NK-92 (cell line): ENCODE measurements at regions not wholly inside any gene's neighbourhood (a gene's known extent, or its start where the extent isn't known, plus 50 kb on each side); places are given as distances from the start of the nearest gene placed in this dataset.
"Not testable (repeated sequence)": the region's sequence is repeated elsewhere in the genome, so short reads cannot be mapped to it uniquely, and the experiment has no call there.

Source experiments
- DNase-seq: peaks from one replicate; lab custom pipeline; 2025; ENCODE audit not compliant: unreplicated experiment; lab: John Stamatoyannopoulos, UW

- DNase-seq, result no peak
Observed at GRCh38 chr2:192484903-192485302, 290.2 kb upstream of the TMEFF2 start.

GRCh38 chr2:192480984-192481383, 286.3 kb upstream of the TMEFF2 start:
- DNase-seq, result no peak

GRCh38 chr2:192473331-192473730, 278.6 kb upstream of the TMEFF2 start:
- no peak for DNase-seq

GRCh38 chr2:192471982-192472381, 277.2 kb upstream of the TMEFF2 start:
- DNase-seq, result no peak

- DNase-seq, result no peak
Observed at GRCh38 chr2:192469612-192470011, 274.9 kb upstream of the TMEFF2 start.

DNA sequence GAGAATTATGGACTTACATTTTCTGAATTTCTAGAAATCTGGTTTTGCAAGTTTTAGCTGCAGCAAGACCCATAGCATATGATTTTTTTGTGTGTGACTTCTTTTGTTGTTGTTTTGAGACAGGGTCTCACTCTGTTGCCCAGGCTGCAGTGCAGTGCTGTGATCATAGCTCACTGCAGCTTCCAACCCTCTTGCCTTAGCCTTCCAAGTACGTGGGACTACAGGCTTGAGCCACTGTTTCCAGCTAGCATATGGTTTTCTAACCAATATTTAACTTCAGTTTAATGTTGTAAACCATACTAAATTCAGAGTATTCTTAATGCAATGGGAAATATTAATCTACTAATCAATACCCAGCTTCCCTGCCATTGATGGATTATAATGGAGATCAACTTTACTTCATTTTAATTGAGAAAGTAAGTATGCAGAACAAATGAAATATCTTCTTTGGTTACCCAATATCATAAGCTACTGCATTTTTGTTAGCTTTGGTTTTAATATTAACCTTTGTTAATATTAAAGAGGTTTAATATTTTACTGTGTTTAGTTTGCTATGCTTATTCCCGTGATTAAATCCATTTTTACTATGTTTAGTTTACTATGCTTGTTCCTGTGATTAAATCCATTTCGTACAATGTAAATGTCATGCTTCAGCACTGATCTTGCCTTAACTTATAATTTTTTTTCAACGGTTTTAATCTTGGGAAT, 273.4 kb upstream of the TMEFF2 start:
- no peak for DNase-seq

DNA sequence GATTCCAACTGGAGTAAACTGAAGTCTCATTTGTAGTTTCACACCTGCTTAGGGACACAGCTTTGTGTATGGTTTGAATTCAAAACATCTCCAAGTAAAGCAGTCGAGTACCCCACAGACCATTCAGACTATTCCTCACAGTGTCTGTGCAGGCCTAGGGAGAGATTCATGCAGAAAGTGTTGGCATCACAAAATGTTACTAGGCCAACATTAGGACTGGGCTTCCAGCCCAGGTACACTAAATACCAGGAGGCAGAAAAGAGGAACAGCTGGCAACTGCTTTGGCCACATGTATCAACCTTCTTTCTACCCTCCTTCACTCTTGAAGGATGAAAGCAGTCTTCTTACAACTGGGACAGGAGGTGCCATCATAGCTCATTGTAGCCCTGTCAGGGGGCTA, 270.4 kb upstream of the TMEFF2 start:
- no peak for DNase-seq

DNA sequence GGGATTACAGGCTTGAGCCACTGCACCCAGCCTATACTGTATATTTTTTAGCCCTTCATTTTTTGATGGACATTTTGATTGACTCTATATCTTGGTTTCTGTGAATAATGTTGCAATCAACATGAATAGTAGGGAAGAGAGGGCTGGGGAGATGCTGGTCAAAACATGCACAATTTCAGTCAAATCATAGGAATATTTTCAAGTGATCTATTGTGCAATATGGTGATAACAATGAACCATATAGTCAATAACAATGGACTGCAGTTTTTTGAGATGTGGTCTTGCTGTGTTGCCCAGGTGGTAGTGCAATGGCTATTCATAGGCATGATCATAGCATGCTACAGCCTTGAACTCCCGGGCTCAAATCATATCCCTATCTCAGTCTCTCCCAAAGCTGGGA, 264.7 kb upstream of the TMEFF2 start:
- no peak for DNase-seq

- no peak for DNase-seq
Observed at GRCh38 chr2:192448881-192449280, 254.1 kb upstream of the TMEFF2 start.

DNA sequence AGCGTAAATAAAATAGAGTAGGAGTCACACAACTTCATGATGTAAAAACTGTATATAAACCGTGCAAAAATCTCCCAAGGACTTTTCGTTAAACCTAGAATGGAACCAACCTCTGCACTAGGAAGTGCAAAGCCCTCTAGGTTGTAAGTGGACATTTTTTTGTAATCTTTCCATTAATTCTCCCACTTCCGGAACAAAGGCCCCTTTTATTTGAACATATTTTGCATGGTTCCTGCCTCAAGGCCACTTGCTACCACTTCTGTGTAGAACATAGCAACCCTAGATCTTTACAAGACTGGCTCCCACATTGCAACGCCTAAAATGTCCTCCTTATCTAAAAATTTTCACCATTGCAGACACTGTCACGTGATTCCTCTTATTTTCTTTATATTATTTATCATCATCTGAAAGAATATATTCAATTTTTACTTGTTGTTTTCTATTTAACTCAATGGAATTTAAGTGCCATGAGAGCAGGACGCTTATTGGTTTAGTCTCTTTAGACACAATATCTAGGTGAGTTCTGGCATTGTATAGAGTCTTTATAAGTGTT, 249.6 kb upstream of the TMEFF2 start:
- no peak for DNase-seq

- DNase-seq, result no peak
Observed at GRCh38 chr2:192443831-192444230, 249.1 kb upstream of the TMEFF2 start.

- no peak for DNase-seq
Observed at GRCh38 chr2:192438239-192438638, 243.5 kb upstream of the TMEFF2 start.

- DNase-seq, result no peak
Observed at GRCh38 chr2:192437653-192438052, 242.9 kb upstream of the TMEFF2 start.

GRCh38 chr2:192424243-192424642, 229.5 kb upstream of the TMEFF2 start:
- DNase-seq, result no peak

DNA sequence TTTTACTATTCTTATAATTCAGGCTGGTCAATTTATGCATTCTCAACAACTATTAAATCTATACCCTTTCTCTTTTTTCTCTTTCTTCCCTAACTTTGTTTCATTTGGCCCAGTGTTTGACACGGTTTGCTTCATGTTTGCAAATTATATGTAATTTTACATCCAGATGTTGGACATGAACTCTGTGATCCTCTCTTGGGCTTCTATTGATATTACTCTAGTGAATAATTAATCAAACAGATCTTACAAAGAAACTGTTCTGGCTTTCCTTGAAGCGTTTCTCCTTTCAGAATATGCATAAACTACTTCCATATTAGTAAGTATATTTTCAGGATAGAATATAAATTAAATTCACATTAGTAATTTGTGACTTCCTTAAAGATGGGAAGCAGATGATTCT, 225.1 kb upstream of the TMEFF2 start:
- DNase-seq, result no peak

DNA sequence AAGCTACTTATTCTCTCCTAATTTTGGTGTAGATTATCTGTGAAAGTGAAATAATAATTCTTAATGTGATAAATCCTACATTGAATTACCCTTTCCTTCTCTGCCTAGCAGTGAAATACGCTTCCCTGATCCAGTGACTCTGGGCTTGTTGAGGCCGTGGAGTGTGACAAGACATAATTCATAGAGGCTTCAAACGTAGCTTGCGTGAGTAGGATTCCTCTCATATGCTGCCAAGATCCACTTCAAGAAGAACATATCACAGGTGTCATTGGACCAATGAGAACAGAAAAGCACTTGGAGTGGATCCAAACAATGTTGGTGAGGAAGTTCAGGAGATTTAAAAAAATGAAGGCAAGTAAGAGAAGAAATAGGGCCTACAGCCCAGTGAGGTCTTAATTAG, 221.3 kb upstream of the TMEFF2 start:
- DNase-seq, result no peak

DNA sequence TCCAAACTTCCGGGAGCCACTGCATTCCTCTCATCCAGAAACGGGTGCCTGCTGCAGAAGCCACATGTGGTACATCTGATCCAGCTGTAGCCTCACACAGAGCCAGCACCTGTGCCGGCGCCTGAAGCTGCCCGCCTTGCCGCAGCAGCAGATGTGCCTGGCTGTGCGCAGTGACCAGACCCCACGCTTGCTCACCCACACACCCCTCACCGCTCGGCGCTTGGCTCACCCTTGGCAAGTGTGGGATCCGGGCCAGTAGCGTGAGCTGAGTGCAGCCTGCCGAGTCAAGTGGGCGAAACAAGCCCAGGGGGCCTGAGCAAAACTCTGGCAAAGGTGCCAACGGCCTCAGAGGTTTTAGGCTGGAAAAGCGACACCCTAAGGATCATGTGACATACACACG, 220.1 kb upstream of the TMEFF2 start:
- DNase-seq, result no peak

DNA sequence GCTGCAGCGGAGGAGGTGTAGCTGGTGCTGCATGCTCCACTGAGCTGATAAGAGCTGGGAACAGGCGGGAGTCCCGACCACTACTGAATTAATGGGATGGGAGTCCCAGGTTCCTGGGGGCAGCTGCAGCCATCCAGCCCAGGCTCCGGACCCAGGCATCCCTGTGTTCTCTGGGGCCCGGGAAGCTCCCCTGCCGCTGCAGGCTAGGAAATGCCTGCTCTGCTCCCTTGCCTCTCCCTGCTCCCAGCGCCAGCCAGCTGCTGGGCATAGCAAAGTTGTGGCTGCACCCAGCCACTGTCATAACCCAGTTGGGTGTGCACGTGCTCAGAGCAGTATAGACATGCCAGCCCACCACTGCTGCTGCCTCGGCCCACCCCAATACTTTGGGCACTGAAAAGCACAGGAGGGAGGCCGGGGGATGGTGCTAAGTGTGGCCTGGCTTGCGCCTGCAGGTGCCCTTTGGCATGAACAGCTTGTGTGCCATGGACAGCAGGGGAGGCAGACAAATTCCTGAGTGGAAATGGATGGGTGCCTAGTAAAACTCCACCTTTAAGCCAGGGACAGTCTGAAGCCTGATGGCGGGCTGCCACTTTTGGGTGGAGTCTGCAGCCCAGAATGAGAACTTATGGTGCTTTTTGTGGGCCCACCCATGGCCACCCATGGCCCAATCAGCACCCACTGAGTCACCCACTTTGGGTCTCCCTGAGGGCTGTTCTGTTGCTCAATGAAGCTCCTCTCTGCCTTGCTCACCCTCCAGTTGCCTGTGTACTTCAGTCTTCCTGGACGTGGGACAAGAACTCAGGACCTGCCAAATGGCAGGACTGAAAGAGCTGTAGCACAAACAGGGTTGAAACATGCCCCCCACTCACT, 219.3 kb upstream of the TMEFF2 start:
- no peak for DNase-seq

DNA sequence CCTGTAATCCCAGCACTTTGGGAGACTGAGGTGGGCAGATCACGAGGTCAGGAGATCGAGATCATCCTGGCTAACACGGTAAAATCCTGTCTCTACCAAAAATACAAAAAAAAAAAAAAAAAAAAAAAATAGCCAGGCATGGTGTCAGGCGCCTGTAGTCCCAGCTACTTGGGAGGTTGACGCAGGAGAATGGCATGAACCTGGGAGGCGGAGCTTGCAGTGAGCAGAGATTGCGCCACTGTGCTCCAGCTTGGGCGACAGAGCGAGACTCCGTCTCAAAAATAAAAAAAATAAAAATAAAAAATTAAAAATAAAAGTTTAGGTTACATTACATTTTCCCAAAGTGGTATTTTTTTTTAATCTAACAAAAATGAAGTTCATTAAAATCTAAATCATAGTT, 218.1 kb upstream of the TMEFF2 start:
- not testable (repeated sequence) for DNase-seq

DNA sequence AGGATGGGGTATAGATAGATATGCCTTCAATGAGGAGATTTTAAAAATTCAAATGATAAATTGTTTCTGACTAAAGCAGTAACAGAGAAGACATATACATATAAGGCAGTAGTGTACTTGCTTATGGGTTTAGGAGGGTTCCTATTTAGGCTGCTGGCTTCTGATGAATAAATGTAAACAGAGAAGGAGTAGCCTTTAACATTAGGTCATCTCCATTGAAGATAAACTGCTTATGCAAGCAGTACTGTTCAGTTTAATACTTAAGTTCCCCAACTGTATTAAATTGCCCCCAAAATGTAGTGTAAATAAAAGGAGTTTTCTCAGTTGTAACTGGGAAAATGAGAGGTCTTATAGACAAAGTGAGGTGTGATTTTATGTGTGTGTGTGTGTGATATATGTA, 217.7 kb upstream of the TMEFF2 start:
- no peak for DNase-seq

GRCh38 chr2:192411755-192412154, 217.0 kb upstream of the TMEFF2 start:
- DNase-seq, result no peak

- DNase-seq, result no peak
Observed at GRCh38 chr2:192410319-192410718, 215.6 kb upstream of the TMEFF2 start.
